ENCODE measurements at regions not wholly inside any gene's neighbourhood (a gene's known extent, or its start where the extent isn't known, plus 50 kb on each side); places are given as distances from the start of the nearest gene placed in this dataset.
"Not testable (repeated sequence)": the region's sequence is repeated elsewhere in the genome, so short reads cannot be mapped to it uniquely, and the experiment has no call there.

GRCh38 chr13:66074018-66074615 lies 1156.0 kb downstream of the PCDH9 start:
- Mint-ChIP-seq H3K27me3 (no peaks in the 10 kb centered on the region), H3K27ac (no peak overlapping the region), H3K4me1 (ENCODE audit: low read depth) (no peaks in the 10 kb centered on the region), H3K36me3 (ENCODE audit: low read depth) (no peaks in the 10 kb centered on the region), H3K9me3 (peaks cover 2% of the 10 kb centered on the region), H3K4me3 (no peak overlapping the region)
- Histone ChIP-seq H3K27me3 (ENCODE audit: control insufficient read depth in 1 of 2, insufficient read depth in 2 of 2, low read length in 2 of 2) (no peaks in the 10 kb centered on the region), H3K36me3 (ENCODE audit: insufficient read depth, low read length) (no peaks in the 10 kb centered on the region), H3K27ac (ENCODE audit: low read depth in 1 of 2, low read length in 2 of 2) (no peak overlapping the region), H3K4me3 (ENCODE audit: low read length) (no peak overlapping the region), H3K4me1 (ENCODE audit: insufficient read depth, low read length) (no peaks in the 10 kb centered on the region), H3K9me3 (ENCODE audit: control insufficient read depth in 1 of 2, insufficient read depth in 1 of 2, low read length in 2 of 2) (peaks cover 0 to 3% of the 10 kb centered on the region in 2 experiments)
- POLR2A ChIA-PET, result no interaction called here
- no peak for ATAC-seq (ENCODE audit: poor library complexity)
- no peak for DNase-seq
- intact Hi-C loops (cut with DNase I, micrococcal nuclease), result no loop called here
- no peak for TF ChIP-seq CTCF (IDR thresholded peaks at IDR 0.05)
- CTCF ChIA-PET, result no interaction called here

- CTCF ChIA-PET; DNase-seq; H3K36me3 Mint-ChIP-seq (ENCODE audit: low read depth); ATAC-seq (ENCODE audit: poor library complexity); H3K36me3 ChIP-seq (ENCODE audit: insufficient read depth, low read length); intact Hi-C loops (cut with DNase I, micrococcal nuclease); H3K4me3 Mint-ChIP-seq; H3K9me3 ChIP-seq (ENCODE audit: control insufficient read depth in 1 of 2, insufficient read depth in 1 of 2, low read length in 2 of 2); H3K27ac ChIP-seq (ENCODE audit: low read depth in 1 of 2, low read length in 2 of 2); H3K9me3 Mint-ChIP-seq; H3K27me3 ChIP-seq (ENCODE audit: control insufficient read depth in 1 of 2, insufficient read depth in 2 of 2, low read length in 2 of 2); H3K4me3 ChIP-seq (ENCODE audit: low read length); H3K4me1 ChIP-seq (ENCODE audit: insufficient read depth, low read length); H3K4me1 Mint-ChIP-seq (ENCODE audit: low read depth); POLR2A ChIA-PET; H3K27me3 Mint-ChIP-seq; H3K27ac Mint-ChIP-seq: not testable (repeated sequence)
These were observed 1158.0 kb downstream of the PCDH9 start for GRCh38 chr13:66072097-66072496.

DNA sequence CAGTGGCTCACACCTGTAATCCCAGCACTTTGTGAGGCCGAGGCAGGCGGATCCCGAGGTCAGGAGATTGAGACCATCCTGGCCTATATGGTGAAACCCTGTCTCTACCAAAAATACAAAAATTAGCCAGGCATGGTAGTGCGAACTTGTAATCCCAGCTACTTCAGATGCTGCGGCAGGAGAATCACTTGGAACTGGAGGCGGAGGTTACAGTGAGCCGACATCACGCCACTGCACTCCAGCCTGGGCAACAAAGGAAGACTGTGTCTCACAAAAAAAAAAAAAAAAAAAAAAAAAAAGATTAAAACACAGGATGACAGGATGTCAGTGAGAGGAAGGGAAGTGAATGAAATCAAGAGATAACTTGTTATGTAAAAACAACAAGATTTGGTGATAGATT lies 1158.5 kb downstream of the PCDH9 start:
- POLR2A ChIA-PET, result no interaction called here
- Mint-ChIP-seq H3K27me3 (no peaks in the 10 kb centered on the region), H3K9me3 (no peaks in the 10 kb centered on the region), H3K4me1 (ENCODE audit: low read depth) (no peaks in the 10 kb centered on the region), H3K27ac (no peak overlapping the region), H3K4me3 (no peak overlapping the region), H3K36me3 (ENCODE audit: low read depth) (no peaks in the 10 kb centered on the region)
- Histone ChIP-seq H3K36me3 (ENCODE audit: insufficient read depth, low read length) (no peaks in the 10 kb centered on the region), H3K9me3 (ENCODE audit: control insufficient read depth in 1 of 2, insufficient read depth in 1 of 2, low read length in 2 of 2) (peaks cover 0 to 3% of the 10 kb centered on the region in 2 experiments), H3K4me1 (ENCODE audit: insufficient read depth, low read length) (no peaks in the 10 kb centered on the region), H3K27me3 (ENCODE audit: control insufficient read depth in 1 of 2, insufficient read depth in 2 of 2, low read length in 2 of 2) (no peaks in the 10 kb centered on the region), H3K4me3 (ENCODE audit: low read length) (no peak overlapping the region), H3K27ac (ENCODE audit: low read depth in 1 of 2, low read length in 2 of 2) (no peak overlapping the region)
- intact Hi-C loops (cut with DNase I, micrococcal nuclease), result no loop called here
- ATAC-seq (ENCODE audit: poor library complexity), result no peak
- DNase-seq, result no peak
- no peak for TF ChIP-seq CTCF (IDR thresholded peaks at IDR 0.05)
- CTCF ChIA-PET, result no interaction called here

GRCh38 chr13:66071029-66071428 lies 1159.1 kb downstream of the PCDH9 start:
- no peaks in the 10 kb centered on the region for H3K4me1 Mint-ChIP-seq (ENCODE audit: low read depth)
- CTCF ChIA-PET, result no interaction called here

More at GRCh38 chr13:66071029-66071428, 1159.1 kb downstream of the PCDH9 start:
- Histone ChIP-seq H3K4me3 (ENCODE audit: low read length) (no peak overlapping the region), H3K27ac (ENCODE audit: low read depth in 1 of 2, low read length in 2 of 2) (no peak overlapping the region), H3K27me3 (ENCODE audit: control insufficient read depth in 1 of 2, insufficient read depth in 2 of 2, low read length in 2 of 2) (no peaks in the 10 kb centered on the region), H3K9me3 (ENCODE audit: control insufficient read depth in 1 of 2, insufficient read depth in 1 of 2, low read length in 2 of 2) (peaks cover 0 to 3% of the 10 kb centered on the region in 2 experiments), H3K36me3 (ENCODE audit: insufficient read depth, low read length) (no peaks in the 10 kb centered on the region), H3K4me1 (ENCODE audit: insufficient read depth, low read length) (no peaks in the 10 kb centered on the region)
- no peak for TF ChIP-seq CTCF (IDR thresholded peaks at IDR 0.05)
- intact Hi-C loops (cut with DNase I, micrococcal nuclease), result no loop called here
- H3K27ac Mint-ChIP-seq, result no peak overlapping the region
- no peak for ATAC-seq (ENCODE audit: poor library complexity)
- POLR2A ChIA-PET, result no interaction called here
- peaks cover 3% of the 10 kb centered on the region for H3K9me3 Mint-ChIP-seq
- no peaks in the 10 kb centered on the region for H3K36me3 Mint-ChIP-seq (ENCODE audit: low read depth)
- no peaks in the 10 kb centered on the region for H3K27me3 Mint-ChIP-seq
- DNase-seq, result no peak
- H3K4me3 Mint-ChIP-seq, result no peak overlapping the region
